Ishikawa (cell line): ENCODE measurements at regions not wholly inside any gene's neighbourhood (a gene's known extent, or its start where the extent isn't known, plus 50 kb on each side); places are given as distances from the start of the nearest gene placed in this dataset.

Experiments used
- CEBPB ChIP-seq: IDR thresholded peaks from 2 replicates; pipeline ENCODE4 v1.6.1; 2012
- CREB1 ChIP-seq: IDR thresholded peaks from 2 replicates; pipeline ENCODE4 v1.6.1; 2012; ENCODE audit warnings: low read depth
- EGR1 ChIP-seq: IDR thresholded peaks from 2 replicates; pipeline ENCODE4 v1.6.1; 2012
- EP300 ChIP-seq: IDR thresholded peaks from 2 replicates; pipeline ENCODE4 v1.6.1; 2012; ENCODE audit warnings: borderline replicate concordance
- FOXM1 ChIP-seq: IDR thresholded peaks from 2 replicates; pipeline ENCODE4 v1.6.1; 2012; ENCODE audit warnings: low read depth, borderline replicate concordance
- MAX ChIP-seq: IDR thresholded peaks from 2 replicates; pipeline ENCODE4 v1.6.1; 2012
- NFIC ChIP-seq: IDR thresholded peaks from 2 replicates; pipeline ENCODE4 v1.6.1; 2012
- RAD21 ChIP-seq: IDR thresholded peaks from 2 replicates; pipeline ENCODE4 v1.6.1; 2012; ENCODE audit warnings: low read depth
- REST ChIP-seq: IDR thresholded peaks from 2 replicates; pipeline ENCODE4 v1.6.1; 2012; ENCODE audit warnings: low read depth, mild to moderate bottlenecking
- TAF1 ChIP-seq: IDR thresholded peaks from 2 replicates; pipeline ENCODE4 v1.6.1; 2012; ENCODE audit warnings: low read depth, mild to moderate bottlenecking
- TCF12 ChIP-seq: IDR thresholded peaks from 2 replicates; pipeline ENCODE4 v1.6.1; 2012; ENCODE audit warnings: low read depth
- TEAD4 ChIP-seq: IDR thresholded peaks from 2 replicates; pipeline ENCODE4 v1.6.1; 2012
- USF1 ChIP-seq: IDR thresholded peaks from 2 replicates; pipeline ENCODE4 v1.6.1; 2012
- YY1 ChIP-seq: IDR thresholded peaks from 2 replicates; pipeline ENCODE4 v1.6.1; 2012; ENCODE audit warnings: low read depth
- ZBTB7A ChIP-seq: IDR thresholded peaks from 2 replicates; pipeline ENCODE4 v1.6.1; 2012; ENCODE audit warnings: low read depth

- TF ChIP-seq USF1: no peak
- TF ChIP-seq YY1: no peak
- TF ChIP-seq NFIC: no peak
- no peak for TF ChIP-seq FOXM1
- no peak for TF ChIP-seq TEAD4
- no peak for TF ChIP-seq REST
- TF ChIP-seq MAX: no peak
- TF ChIP-seq EGR1: no peak
- no peak for TF ChIP-seq TAF1
- no peak for TF ChIP-seq CREB1
- TF ChIP-seq CEBPB: no peak
- no peak for TF ChIP-seq TCF12
- no peak for TF ChIP-seq EP300
- no peak for TF ChIP-seq ZBTB7A
- no peak for TF ChIP-seq RAD21
Observed at GRCh38 chr5:108650997-108651396, 96.7 kb upstream of the FER start.

- TF ChIP-seq RAD21: no peak
- TF ChIP-seq CEBPB: no peak
- TF ChIP-seq USF1: no peak
- no peak for TF ChIP-seq REST
- no peak for TF ChIP-seq YY1
- no peak for TF ChIP-seq TAF1
- TF ChIP-seq CREB1: no peak
- no peak for TF ChIP-seq EP300
- TF ChIP-seq TCF12: no peak
Observed at GRCh38 chr5:108649646-108650045, 98.1 kb upstream of the FER start.

- TF ChIP-seq TEAD4: no peak
- TF ChIP-seq EP300: no peak
- no peak for TF ChIP-seq MAX
- TF ChIP-seq TAF1: no peak
- TF ChIP-seq YY1: no peak
- TF ChIP-seq NFIC: no peak
- TF ChIP-seq ZBTB7A: no peak
- TF ChIP-seq RAD21: no peak
- TF ChIP-seq TCF12: no peak
Observed at GRCh38 chr5:108649106-108649505, 98.6 kb upstream of the FER start.

GRCh38 chr5:108642170-108642906, 105.4 kb upstream of the FER start:
- TF ChIP-seq EP300: no peak
- 0 out of 2 replicates have a peak, but pooled peaks have one; percentile 39 for TF ChIP-seq YY1
- peak; percentile 93 for TF ChIP-seq RAD21

- TF ChIP-seq RAD21 (no peak), EGR1 (no peak), ZBTB7A (no peak), MAX (no peak), NFIC (no peak), EP300 (no peak), TAF1 (no peak), USF1 (no peak), CREB1 (no peak), FOXM1 (no peak), TEAD4 (no peak), CEBPB (no peak), YY1 (no peak), REST (no peak), TCF12 (no peak)
Observed at GRCh38 chr5:108641596-108641995, 106.1 kb upstream of the FER start.
